ENCODE measurements at regions not wholly inside any gene's neighbourhood (a gene's known extent, or its start where the extent isn't known, plus 50 kb on each side); places are given as distances from the start of the nearest gene placed in this dataset.

DNA sequence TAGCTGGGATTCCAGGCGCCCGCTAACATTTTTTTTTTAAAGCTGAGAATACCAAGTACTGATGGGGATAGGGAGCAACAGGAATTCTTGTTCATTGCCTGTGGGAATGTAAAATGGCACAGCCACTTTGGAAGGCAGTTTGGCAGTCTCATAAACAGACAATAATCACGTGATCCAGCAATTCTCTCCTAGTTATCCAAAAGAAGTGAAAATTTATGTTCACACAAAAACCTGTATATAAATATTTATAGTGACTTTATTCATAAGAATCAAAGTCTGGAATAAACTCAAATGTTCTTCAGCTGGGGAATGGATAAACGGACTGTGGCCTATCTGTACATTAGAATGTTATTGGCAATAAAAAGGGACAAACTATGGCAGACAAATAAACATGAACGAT, 72.5 kb upstream of the NEO1 start:
- ChIA-PET POLR2A (no interaction called here), CTCF (no interaction called here)
- no peak for DNase-seq (ENCODE audit: extremely low spot score)
- TF ChIP-seq CTCF (IDR thresholded peaks at IDR 0.05; ENCODE audit: control extremely low read depth, extremely low read depth, low read depth, missing control alignments), result no peak

DNA sequence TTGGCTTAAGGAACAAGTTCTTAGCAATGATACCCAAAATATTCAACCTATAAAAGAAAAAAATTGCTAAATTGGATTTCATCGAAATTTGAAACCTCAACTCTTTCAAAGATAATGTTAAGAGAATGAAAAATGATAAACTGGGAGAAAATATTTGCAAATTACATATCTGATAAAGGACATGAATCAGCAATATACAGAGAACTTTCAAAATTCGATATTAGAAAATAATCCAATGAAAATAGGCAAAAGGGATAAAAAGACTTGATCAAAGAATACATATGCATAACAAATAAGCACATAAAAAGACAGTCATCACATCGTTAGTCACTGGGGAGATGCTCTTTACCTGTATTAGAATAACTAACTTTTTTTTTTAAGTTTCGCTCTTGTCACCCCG, 73.0 kb upstream of the NEO1 start:
- ChIA-PET POLR2A (no interaction called here), CTCF (interaction anchor here (1.6 kb wide), 1 partner anchor 11 kb away, joined by 4 read pairs; no protein-coding TSS in a partner anchor)
- TF ChIP-seq CTCF (IDR thresholded peaks at IDR 0.05; ENCODE audit: control extremely low read depth, extremely low read depth, low read depth, missing control alignments), result no peak
- DNase-seq (ENCODE audit: extremely low spot score), result no peak

GRCh38 chr15:72978223-72978622, 74.0 kb upstream of the NEO1 start:
- ChIA-PET CTCF (interaction anchor here (1.6 kb wide), 1 partner anchor 12 kb away, joined by 4 read pairs; no protein-coding TSS in a partner anchor), POLR2A (no interaction called here)
- TF ChIP-seq CTCF (IDR thresholded peaks at IDR 0.05; ENCODE audit: control extremely low read depth, extremely low read depth, low read depth, missing control alignments), result no peak
- no peak for DNase-seq (ENCODE audit: extremely low spot score)

DNA sequence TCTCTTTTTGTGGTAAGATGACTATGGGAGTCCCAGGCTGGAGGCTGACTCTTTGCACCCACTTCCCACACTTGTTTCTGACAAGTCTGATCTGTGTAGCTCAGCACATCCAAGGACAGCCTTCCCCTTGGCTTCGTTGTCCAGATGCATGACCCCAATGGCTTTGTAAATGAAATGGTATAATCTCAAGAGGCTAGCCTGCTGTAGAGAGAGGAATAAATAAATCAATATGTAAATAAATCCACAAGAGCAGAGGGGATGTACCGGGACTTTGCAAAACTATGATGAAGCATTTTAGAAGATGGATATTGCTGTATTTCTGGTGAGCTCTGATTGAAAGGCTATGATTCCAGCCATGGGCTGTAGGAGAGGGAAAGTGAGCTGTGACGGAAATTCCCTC, 79.9 kb upstream of the NEO1 start:
- no peak for TF ChIP-seq CTCF (IDR thresholded peaks at IDR 0.05; ENCODE audit: control extremely low read depth, extremely low read depth, low read depth, missing control alignments)
- ChIA-PET CTCF (no interaction called here), POLR2A (no interaction called here)
- no peak for DNase-seq (ENCODE audit: extremely low spot score)

DNA sequence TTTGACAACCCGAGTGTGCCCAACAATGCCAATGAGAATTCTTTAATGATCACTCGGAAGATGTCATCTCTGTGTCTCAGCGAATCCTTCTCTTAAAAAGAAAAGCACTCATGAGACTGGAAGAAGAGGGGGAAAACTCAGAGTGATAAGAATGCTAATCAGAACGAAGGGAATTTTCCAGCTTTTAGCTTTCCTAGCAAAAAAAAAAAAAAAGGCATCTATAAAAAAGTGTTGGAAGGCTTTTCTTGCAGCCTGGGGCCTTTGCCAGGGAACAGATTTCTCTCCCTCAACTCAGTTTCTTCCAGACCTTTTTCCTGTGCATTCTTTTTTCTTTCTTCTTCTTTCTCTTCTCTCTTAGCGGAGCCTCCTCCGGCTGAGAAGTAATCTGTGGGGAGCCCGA, 80.5 kb upstream of the NEO1 start:
- ChIA-PET CTCF (no interaction called here), POLR2A (no interaction called here)
- DNase-seq (ENCODE audit: extremely low spot score), result no peak
- TF ChIP-seq CTCF (IDR thresholded peaks at IDR 0.05; ENCODE audit: control extremely low read depth, extremely low read depth, low read depth, missing control alignments), result no peak

- DNase-seq (ENCODE audit: extremely low spot score), result no peak
Measured at GRCh38 chr15:72970933-72971760, 81.1 kb upstream of the NEO1 start.

More at GRCh38 chr15:72970933-72971760, 81.1 kb upstream of the NEO1 start:
- CTCF ChIA-PET, result interaction anchor here (1.3 kb wide), 1 partner anchor 10 kb away, joined by 4 read pairs; no protein-coding TSS in a partner anchor
- TF ChIP-seq CTCF (IDR thresholded peaks at IDR 0.05; ENCODE audit: control extremely low read depth, extremely low read depth, low read depth, missing control alignments), result no peak
- POLR2A ChIA-PET, result no interaction called here

Data from GM10248 (cell line).